ENCODE measurements at regions not wholly inside any gene's neighbourhood (a gene's known extent, or its start where the extent isn't known, plus 50 kb on each side); places are given as distances from the start of the nearest gene placed in this dataset.

DNA sequence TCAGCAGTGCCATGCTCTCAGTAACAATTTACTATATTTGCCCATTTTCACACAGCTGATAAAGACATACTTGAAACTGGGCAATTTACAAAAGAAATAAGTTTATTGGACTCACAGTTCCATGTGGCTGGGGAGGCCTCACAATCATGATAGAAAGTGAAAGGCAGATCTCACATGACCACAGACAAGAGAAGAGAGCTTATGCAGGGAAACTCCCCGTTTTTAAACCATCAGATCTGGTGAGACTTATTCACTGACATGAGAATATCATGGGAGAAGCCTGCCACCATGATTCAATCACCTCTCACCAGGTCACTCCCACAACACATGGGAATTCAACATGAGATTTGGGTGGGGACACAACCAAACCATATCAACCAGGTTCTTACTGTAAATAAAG is 112.1 kb upstream of the C1orf87 start:
- TF ChIP-seq, protein P1, sequence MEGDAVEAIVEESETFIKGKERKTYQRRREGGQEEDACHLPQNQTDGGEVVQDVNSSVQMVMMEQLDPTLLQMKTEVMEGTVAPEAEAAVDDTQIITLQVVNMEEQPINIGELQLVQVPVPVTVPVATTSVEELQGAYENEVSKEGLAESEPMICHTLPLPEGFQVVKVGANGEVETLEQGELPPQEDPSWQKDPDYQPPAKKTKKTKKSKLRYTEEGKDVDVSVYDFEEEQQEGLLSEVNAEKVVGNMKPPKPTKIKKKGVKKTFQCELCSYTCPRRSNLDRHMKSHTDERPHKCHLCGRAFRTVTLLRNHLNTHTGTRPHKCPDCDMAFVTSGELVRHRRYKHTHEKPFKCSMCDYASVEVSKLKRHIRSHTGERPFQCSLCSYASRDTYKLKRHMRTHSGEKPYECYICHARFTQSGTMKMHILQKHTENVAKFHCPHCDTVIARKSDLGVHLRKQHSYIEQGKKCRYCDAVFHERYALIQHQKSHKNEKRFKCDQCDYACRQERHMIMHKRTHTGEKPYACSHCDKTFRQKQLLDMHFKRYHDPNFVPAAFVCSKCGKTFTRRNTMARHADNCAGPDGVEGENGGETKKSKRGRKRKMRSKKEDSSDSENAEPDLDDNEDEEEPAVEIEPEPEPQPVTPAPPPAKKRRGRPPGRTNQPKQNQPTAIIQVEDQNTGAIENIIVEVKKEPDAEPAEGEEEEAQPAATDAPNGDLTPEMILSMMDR (IDR thresholded peaks at IDR 0.05), result no peak
- no peak for TF ChIP-seq POLR2A (IDR thresholded peaks at IDR 0.05)

All from thyroid gland (tissue), 4 donors.